GM23338 (cell line): ENCODE measurements at regions not wholly inside any gene's neighbourhood (a gene's known extent, or its start where the extent isn't known, plus 50 kb on each side); places are given as distances from the start of the nearest gene placed in this dataset.
A peak's percentile ranks its signal among the peaks of the same experiment; 100 is the strongest.

Source experiments
- ATAC-seq: fragments of 200-7000 bp; cut with Tn5 transposase; 3 replicates; pipeline ENCODE4 v1.9.1; 2020
- DNase-seq: peaks from one replicate; pipeline ENCODE4 v3.0.0-alpha.2; 2015; ENCODE audit warnings: low spot score
- H2AFZ ChIP-seq: fragments of 200-600 bp; sonication (generic); 2 replicates; pipeline ENCODE4 v1.8.0; 2016; ENCODE audit warnings: antibody characterized with exemption, mild to moderate bottlenecking, moderate library complexity
- H3F3A ChIP-seq: fragments of 200-600 bp; sonication (generic); replicated peaks from 2 replicates; pipeline ENCODE4 v1.8.0; 2017; ENCODE audit warnings: antibody characterized with exemption, mixed run types, low read depth
- H3K27ac ChIP-seq: fragments of 200-600 bp; sonication (generic); 2 replicates; pipeline ENCODE4 v1.6.1; 2016; ENCODE audit warnings: low read depth
- H3K27me3 ChIP-seq: fragments of 200-600 bp; sonication (generic); 2 replicates; pipeline ENCODE4 v1.8.0; 2016; ENCODE audit warnings: mild to moderate bottlenecking, mixed run types, moderate library complexity; ENCODE audit not compliant: insufficient read depth
- H3K36me3 ChIP-seq: fragments of 200-600 bp; sonication (generic); 2 replicates; pipeline ENCODE4 v1.8.0; 2016; ENCODE audit warnings: mild to moderate bottlenecking; ENCODE audit not compliant: insufficient read depth
- H3K4me1 ChIP-seq: fragments of 200-600 bp; sonication (generic); 2 replicates; pipeline ENCODE4 v1.8.0; 2016; ENCODE audit warnings: mild to moderate bottlenecking, moderate library complexity; ENCODE audit not compliant: insufficient read depth
- H3K4me2 ChIP-seq: fragments of 200-600 bp; sonication (generic); 2 replicates; pipeline ENCODE4 v1.7.1; 2017; ENCODE audit warnings: mixed run types
- H3K4me3 ChIP-seq: fragments of 200-600 bp; sonication (generic); 2 replicates; pipeline ENCODE4 v1.6.1; 2016; ENCODE audit warnings: mixed run types
- H3K79me2 ChIP-seq: fragments of 200-600 bp; sonication (generic); replicated peaks from 2 replicates; pipeline ENCODE4 v1.8.0; 2017; ENCODE audit warnings: mild to moderate bottlenecking; ENCODE audit not compliant: insufficient read depth
- H3K9me2 ChIP-seq: fragments of 200-600 bp; sonication (generic); 2 replicates; pipeline ENCODE4 v1.8.0; 2017; ENCODE audit not compliant: insufficient read depth
- H4K20me1 ChIP-seq: fragments of 200-600 bp; sonication (generic); replicated peaks from 2 replicates; pipeline ENCODE4 v1.8.0; 2017; ENCODE audit warnings: mild to moderate bottlenecking; ENCODE audit not compliant: insufficient read depth
- H3K27ac Mint-ChIP-seq: 2 replicates; pipeline ENCODE4 v1.8.0; 2020; ENCODE audit warnings: inconsistent platforms, mild to moderate bottlenecking, moderate library complexity, mixed read lengths
- H3K27me3 Mint-ChIP-seq: 3 replicates; pipeline ENCODE4 v1.8.0; 2022; ENCODE audit warnings: low read depth, mild to moderate bottlenecking, moderate library complexity, mixed read lengths, inconsistent platforms; ENCODE audit not compliant: insufficient read depth, poor library complexity
- H3K36me3 Mint-ChIP-seq: 3 replicates; pipeline ENCODE4 v1.8.0; 2021; ENCODE audit warnings: low read depth, mild to moderate bottlenecking, inconsistent platforms, moderate library complexity, mixed read lengths
- H3K4me1 Mint-ChIP-seq: 3 replicates; pipeline ENCODE4 v1.8.0; 2020; ENCODE audit warnings: mild to moderate bottlenecking, inconsistent platforms, mixed read lengths
- H3K4me3 Mint-ChIP-seq: 3 replicates; pipeline ENCODE4 v1.8.0; 2021; ENCODE audit warnings: moderate library complexity, mild to moderate bottlenecking, inconsistent platforms, mixed read lengths
- H3K9me3 Mint-ChIP-seq: 3 replicates; pipeline ENCODE4 v1.8.0; 2020; ENCODE audit warnings: moderate library complexity, mild to moderate bottlenecking, inconsistent platforms, mixed read lengths
- CREB1 ChIP-seq: fragments of 250-450 bp; sonication (Bioruptor Pico); IDR thresholded peaks from 2 replicates; pipeline ENCODE4 v1.5.0; 2020; ENCODE audit warnings: low read depth, mild to moderate bottlenecking, moderate library complexity
- JUNB ChIP-seq: IDR thresholded peaks from one replicate; pipeline ENCODE4 v1.6.1; 2016; ENCODE audit warnings: antibody characterized with exemption; ENCODE audit not compliant: unreplicated experiment
- POLR2AphosphoS5 ChIP-seq: IDR thresholded peaks from 2 replicates; pipeline ENCODE4 v1.6.1; 2016; ENCODE audit warnings: antibody characterized with exemption, low read depth
- STAT1 ChIP-seq: IDR thresholded peaks from one replicate; pipeline ENCODE4 v1.6.1; 2016; ENCODE audit warnings: antibody characterized with exemption; ENCODE audit not compliant: unreplicated experiment
- ZNF114 ChIP-seq: fragments of 250-450 bp; sonication (Bioruptor Pico); IDR thresholded peaks from 2 replicates; pipeline ENCODE4 v1.5.0; 2020; ENCODE audit warnings: mild to moderate bottlenecking, moderate library complexity
- ZNF331 ChIP-seq: fragments of 250-450 bp; sonication (Bioruptor Pico); IDR thresholded peaks from 2 replicates; pipeline ENCODE4 v1.5.0; 2020; ENCODE audit warnings: low read depth, mild to moderate bottlenecking, moderate library complexity
- TF ChIP-seq, protein P1 (sequence below), 2 experiments: fragments of 200-600 bp in 1 of 2; sonication (generic) in 1 of 2; conservative IDR thresholded peaks; 2 replicates each; pipeline versions ENCODE4 v1.5.1 to v1.6.1; 2016 to 2017; ENCODE audit warnings: antibody characterized with exemption in 2 of 2, low read depth in 2 of 2, mild to moderate bottlenecking in 2 of 2, moderate library complexity in 1 of 2
- TF ChIP-seq, protein P2 (sequence below): fragments of 250-450 bp; sonication (Bioruptor Pico); IDR thresholded peaks from 2 replicates; pipeline ENCODE4 v1.5.0; 2020; ENCODE audit warnings: mild to moderate bottlenecking, moderate library complexity
- TF ChIP-seq, protein P3 (sequence below): IDR thresholded peaks from one replicate; pipeline ENCODE4 v1.6.1; 2018; ENCODE audit warnings: antibody characterized with exemption; ENCODE audit not compliant: unreplicated experiment

DNA sequence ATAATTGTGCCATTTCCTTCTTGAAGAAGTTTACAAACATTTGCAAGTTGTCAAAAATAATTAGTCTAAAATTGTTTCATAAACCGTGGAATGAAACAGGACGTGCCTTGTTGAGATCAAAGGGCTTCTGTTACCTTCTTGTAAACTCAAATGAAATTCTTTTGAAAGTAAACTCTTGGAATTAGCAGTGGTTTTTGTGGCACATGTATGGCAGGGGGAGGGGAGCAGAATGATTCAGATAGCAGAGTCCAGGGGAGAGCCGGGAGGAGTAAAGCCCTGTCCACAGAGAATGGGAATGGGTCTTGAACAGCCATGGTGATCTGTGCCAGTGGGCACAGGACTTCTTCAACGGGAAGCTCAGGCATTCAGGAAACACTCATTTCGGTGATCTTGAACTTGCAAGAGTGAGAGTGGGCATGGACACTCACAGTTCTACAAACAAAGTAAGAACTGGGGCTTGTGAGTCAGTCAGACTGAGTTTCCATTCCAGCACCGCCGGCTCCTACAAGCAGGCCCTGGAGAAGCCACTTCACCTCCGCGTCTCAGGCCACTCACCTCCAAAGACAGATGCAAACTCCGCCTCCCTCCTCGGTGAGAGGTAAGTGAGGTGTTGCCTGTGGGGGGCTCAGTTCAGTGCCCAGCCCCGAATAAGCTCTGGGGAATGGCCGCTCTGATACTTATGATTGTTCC is 143.1 kb downstream of the CDH26 start:
- no peaks in the 10 kb centered on the region for H3K9me2 ChIP-seq
- peaks cover 20% of the 10 kb centered on the region for H3K4me1 Mint-ChIP-seq
- TF ChIP-seq STAT1 (no peak), JUNB (no peak)
- no peak overlapping the region for H3K27ac ChIP-seq
- no peaks in the 10 kb centered on the region; the same call in 2 of the 3 replicates for H3K36me3 Mint-ChIP-seq
- no peak overlapping the region for H3K4me3 ChIP-seq
- H3K9me3 Mint-ChIP-seq = peaks cover 20% of the 10 kb centered on the region
- no peak for DNase-seq
- no peak overlapping the region for H3K4me2 ChIP-seq
- H3K79me2 ChIP-seq = no peaks in the 10 kb centered on the region
- no peak for ATAC-seq
- H3K4me3 Mint-ChIP-seq = no peak overlapping the region
- H3K4me1 ChIP-seq = no peaks in the 10 kb centered on the region; the same call in 1 of the 2 replicates
- H3F3A ChIP-seq = no peaks in the 10 kb centered on the region
- H4K20me1 ChIP-seq = no peaks in the 10 kb centered on the region
- H3K27me3 ChIP-seq = peaks cover 34% of the 10 kb centered on the region
- no peaks in the 10 kb centered on the region for H3K36me3 ChIP-seq
- no peak overlapping the region for H3K27ac Mint-ChIP-seq
- H3K27me3 Mint-ChIP-seq = peaks cover 43% of the 10 kb centered on the region
- no peak overlapping the region for H2AFZ ChIP-seq

DNA sequence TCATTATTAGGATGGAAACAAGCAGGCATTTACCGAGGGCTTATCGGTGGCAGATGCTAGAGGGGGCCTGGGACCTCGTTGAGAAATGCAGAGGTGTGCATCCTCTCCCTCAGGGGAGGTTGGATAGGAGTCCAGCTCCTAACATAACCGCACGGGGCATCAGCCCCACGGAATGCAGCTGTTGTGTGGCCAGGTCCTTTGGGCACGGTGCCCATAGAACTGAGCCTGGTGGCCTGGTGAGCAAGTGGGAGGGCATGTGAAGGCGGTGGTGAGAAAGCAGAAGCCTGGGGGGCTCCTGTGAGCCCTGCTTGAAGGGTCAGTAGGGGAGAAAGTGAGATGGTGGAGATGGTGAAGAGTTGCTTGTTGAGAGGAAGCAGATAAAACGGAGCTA is 143.7 kb downstream of the CDH26 start:
- ATAC-seq = no peak
- Mint-ChIP-seq H3K4me1 (peaks cover 20% of the 10 kb centered on the region), H3K36me3 (no peaks in the 10 kb centered on the region; the same call in 2 of the 3 replicates), H3K9me3 (peaks cover 17% of the 10 kb centered on the region), H3K4me3 (no peak overlapping the region), H3K27ac (0 out of 2 replicates have a peak overlapping the region, but pooled peaks have one; percentile 40), H3K27me3 (peaks cover 44% of the 10 kb centered on the region)
- Histone ChIP-seq H4K20me1 (no peaks in the 10 kb centered on the region), H3K4me3 (no peak overlapping the region), H3K27me3 (peaks cover 39% of the 10 kb centered on the region), H3K4me1 (no peaks in the 10 kb centered on the region; the same call in 1 of the 2 replicates), H3K4me2 (no peak overlapping the region), H3K27ac (no peak overlapping the region), H2AFZ (no peak overlapping the region), H3K79me2 (no peaks in the 10 kb centered on the region), H3K36me3 (no peaks in the 10 kb centered on the region), H3F3A (no peaks in the 10 kb centered on the region), H3K9me2 (no peaks in the 10 kb centered on the region)
- no peak for DNase-seq
- no peak for TF ChIP-seq CREB1
- TF ChIP-seq ZNF114 (CRISPR knock-in tag) = no peak
- TF ChIP-seq, protein P1, sequence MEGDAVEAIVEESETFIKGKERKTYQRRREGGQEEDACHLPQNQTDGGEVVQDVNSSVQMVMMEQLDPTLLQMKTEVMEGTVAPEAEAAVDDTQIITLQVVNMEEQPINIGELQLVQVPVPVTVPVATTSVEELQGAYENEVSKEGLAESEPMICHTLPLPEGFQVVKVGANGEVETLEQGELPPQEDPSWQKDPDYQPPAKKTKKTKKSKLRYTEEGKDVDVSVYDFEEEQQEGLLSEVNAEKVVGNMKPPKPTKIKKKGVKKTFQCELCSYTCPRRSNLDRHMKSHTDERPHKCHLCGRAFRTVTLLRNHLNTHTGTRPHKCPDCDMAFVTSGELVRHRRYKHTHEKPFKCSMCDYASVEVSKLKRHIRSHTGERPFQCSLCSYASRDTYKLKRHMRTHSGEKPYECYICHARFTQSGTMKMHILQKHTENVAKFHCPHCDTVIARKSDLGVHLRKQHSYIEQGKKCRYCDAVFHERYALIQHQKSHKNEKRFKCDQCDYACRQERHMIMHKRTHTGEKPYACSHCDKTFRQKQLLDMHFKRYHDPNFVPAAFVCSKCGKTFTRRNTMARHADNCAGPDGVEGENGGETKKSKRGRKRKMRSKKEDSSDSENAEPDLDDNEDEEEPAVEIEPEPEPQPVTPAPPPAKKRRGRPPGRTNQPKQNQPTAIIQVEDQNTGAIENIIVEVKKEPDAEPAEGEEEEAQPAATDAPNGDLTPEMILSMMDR (conservative IDR thresholded peaks at IDR 0.05; ENCODE audit: low read depth in 2 of 2) = no peak
- TF ChIP-seq ZNF331 (CRISPR knock-in tag) = no peak
- TF ChIP-seq, protein P2, sequence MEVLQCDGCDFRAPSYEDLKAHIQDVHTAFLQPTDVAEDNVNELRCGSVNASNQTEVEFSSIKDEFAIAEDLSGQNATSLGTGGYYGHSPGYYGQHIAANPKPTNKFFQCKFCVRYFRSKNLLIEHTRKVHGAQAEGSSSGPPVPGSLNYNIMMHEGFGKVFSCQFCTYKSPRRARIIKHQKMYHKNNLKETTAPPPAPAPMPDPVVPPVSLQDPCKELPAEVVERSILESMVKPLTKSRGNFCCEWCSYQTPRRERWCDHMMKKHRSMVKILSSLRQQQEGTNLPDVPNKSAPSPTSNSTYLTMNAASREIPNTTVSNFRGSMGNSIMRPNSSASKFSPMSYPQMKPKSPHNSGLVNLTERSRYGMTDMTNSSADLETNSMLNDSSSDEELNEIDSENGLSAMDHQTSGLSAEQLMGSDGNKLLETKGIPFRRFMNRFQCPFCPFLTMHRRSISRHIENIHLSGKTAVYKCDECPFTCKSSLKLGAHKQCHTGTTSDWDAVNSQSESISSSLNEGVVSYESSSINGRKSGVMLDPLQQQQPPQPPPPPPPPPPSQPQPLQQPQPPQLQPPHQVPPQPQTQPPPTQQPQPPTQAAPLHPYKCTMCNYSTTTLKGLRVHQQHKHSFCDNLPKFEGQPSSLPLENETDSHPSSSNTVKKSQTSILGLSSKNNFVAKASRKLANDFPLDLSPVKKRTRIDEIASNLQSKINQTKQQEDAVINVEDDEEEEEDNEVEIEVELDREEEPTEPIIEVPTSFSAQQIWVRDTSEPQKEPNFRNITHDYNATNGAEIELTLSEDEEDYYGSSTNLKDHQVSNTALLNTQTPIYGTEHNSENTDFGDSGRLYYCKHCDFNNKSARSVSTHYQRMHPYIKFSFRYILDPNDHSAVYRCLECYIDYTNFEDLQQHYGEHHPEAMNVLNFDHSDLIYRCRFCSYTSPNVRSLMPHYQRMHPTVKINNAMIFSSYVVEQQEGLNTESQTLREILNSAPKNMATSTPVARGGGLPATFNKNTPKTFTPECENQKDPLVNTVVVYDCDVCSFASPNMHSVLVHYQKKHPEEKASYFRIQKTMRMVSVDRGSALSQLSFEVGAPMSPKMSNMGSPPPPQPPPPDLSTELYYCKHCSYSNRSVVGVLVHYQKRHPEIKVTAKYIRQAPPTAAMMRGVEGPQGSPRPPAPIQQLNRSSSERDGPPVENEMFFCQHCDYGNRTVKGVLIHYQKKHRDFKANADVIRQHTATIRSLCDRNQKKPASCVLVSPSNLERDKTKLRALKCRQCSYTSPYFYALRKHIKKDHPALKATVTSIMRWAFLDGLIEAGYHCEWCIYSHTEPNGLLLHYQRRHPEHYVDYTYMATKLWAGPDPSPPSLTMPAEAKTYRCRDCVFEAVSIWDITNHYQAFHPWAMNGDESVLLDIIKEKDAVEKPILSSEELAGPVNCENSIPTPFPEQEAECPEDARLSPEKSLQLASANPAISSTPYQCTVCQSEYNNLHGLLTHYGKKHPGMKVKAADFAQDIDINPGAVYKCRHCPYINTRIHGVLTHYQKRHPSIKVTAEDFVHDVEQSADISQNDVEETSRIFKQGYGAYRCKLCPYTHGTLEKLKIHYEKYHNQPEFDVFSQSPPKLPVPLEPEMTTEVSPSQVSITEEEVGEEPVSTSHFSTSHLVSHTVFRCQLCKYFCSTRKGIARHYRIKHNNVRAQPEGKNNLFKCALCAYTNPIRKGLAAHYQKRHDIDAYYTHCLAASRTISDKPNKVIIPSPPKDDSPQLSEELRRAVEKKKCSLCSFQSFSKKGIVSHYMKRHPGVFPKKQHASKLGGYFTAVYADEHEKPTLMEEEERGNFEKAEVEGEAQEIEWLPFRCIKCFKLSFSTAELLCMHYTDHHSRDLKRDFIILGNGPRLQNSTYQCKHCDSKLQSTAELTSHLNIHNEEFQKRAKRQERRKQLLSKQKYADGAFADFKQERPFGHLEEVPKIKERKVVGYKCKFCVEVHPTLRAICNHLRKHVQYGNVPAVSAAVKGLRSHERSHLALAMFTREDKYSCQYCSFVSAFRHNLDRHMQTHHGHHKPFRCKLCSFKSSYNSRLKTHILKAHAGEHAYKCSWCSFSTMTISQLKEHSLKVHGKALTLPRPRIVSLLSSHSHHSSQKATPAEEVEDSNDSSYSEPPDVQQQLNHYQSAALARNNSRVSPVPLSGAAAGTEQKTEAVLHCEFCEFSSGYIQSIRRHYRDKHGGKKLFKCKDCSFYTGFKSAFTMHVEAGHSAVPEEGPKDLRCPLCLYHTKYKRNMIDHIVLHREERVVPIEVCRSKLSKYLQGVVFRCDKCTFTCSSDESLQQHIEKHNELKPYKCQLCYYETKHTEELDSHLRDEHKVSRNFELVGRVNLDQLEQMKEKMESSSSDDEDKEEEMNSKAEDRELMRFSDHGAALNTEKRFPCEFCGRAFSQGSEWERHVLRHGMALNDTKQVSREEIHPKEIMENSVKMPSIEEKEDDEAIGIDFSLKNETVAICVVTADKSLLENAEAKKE = no peak
- TF ChIP-seq, protein P3, sequence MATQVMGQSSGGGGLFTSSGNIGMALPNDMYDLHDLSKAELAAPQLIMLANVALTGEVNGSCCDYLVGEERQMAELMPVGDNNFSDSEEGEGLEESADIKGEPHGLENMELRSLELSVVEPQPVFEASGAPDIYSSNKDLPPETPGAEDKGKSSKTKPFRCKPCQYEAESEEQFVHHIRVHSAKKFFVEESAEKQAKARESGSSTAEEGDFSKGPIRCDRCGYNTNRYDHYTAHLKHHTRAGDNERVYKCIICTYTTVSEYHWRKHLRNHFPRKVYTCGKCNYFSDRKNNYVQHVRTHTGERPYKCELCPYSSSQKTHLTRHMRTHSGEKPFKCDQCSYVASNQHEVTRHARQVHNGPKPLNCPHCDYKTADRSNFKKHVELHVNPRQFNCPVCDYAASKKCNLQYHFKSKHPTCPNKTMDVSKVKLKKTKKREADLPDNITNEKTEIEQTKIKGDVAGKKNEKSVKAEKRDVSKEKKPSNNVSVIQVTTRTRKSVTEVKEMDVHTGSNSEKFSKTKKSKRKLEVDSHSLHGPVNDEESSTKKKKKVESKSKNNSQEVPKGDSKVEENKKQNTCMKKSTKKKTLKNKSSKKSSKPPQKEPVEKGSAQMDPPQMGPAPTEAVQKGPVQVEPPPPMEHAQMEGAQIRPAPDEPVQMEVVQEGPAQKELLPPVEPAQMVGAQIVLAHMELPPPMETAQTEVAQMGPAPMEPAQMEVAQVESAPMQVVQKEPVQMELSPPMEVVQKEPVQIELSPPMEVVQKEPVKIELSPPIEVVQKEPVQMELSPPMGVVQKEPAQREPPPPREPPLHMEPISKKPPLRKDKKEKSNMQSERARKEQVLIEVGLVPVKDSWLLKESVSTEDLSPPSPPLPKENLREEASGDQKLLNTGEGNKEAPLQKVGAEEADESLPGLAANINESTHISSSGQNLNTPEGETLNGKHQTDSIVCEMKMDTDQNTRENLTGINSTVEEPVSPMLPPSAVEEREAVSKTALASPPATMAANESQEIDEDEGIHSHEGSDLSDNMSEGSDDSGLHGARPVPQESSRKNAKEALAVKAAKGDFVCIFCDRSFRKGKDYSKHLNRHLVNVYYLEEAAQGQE = no peak
- no peak for TF ChIP-seq JUNB
- no peak for TF ChIP-seq POLR2AphosphoS5
